ENCODE measurements at regions not wholly inside any gene's neighbourhood (a gene's known extent, or its start where the extent isn't known, plus 50 kb on each side); places are given as distances from the start of the nearest gene placed in this dataset.
"Not testable (repeated sequence)": the region's sequence is repeated elsewhere in the genome, so short reads cannot be mapped to it uniquely, and the experiment has no call there.

GRCh38 chr4:75179510-75179909, 246.6 kb downstream of the PARM1 start:
- Histone ChIP-seq H3K9me3 (no peaks in the 10 kb centered on the region), H3K4me3 (replicated peaks in 1 of 3) (no peak overlapping the region), H3K27ac (no peak overlapping the region), H3K27me3 (no peaks in the 10 kb centered on the region), H3K36me3 (no peaks in the 10 kb centered on the region), H3K4me1 (no peaks in the 10 kb centered on the region)
- DNase-seq = no peak
- TF ChIP-seq POLR2A (IDR thresholded peaks at IDR 0.05) (no peak), CTCF (IDR thresholded peaks at IDR 0.05) (no peak)
- intact Hi-C loops (cut with DNase I) = no loop called here

DNA sequence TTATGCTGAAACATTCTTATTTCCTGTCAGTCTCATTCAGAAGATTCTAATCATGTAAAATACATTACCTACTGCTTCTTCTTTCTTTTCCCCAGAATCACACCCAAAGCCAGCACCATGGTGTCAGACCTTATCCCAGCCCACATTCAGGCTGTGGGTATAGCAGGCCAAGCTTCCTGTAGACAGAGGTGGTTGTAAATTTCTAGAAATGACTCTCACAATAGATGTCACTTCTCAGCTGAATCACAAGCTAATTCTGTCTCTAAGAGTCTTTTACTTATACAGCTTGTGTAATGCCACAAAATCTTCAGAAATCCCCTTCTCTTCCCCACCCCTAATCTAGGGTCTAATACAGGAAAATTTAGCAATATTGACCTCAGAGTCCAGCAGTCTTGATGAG, 239.6 kb downstream of the PARM1 start:
- Histone ChIP-seq H3K4me1 (no peaks in the 10 kb centered on the region), H3K4me3 (replicated peaks in 1 of 3) (no peak overlapping the region)

DNA sequence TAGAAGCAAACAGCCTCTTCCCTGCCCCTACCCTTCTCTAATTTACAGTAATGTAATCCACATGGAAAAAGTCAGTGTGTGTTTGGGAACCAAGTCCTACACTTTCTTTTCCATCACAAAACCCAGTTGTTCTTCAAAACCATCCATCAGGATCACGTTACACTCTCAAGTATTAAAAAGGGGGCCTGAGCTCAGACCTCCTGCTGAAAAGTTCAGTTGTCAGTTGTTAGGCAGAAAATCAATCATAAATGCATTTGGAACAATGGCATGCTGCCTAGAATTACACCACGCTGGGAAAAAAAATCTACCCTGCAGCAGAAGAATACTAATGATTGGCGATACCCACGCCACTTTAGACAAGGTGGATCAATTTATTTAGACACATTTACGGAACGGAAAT, 236.5 kb downstream of the PARM1 start:
- Histone ChIP-seq H3K4me1 (no peaks in the 10 kb centered on the region), H3K36me3 (no peaks in the 10 kb centered on the region), H3K27me3 (no peaks in the 10 kb centered on the region), H3K9me3 (no peaks in the 10 kb centered on the region), H3K4me3 (replicated peaks in 1 of 3) (no peak overlapping the region), H3K27ac (no peak overlapping the region)
- intact Hi-C loops (cut with DNase I) = no loop called here
- DNase-seq = no peak
- TF ChIP-seq CTCF (IDR thresholded peaks at IDR 0.05) = no peak
- TF ChIP-seq POLR2A (IDR thresholded peaks at IDR 0.05) = no peak
- WGBS, 2 donors = 75 to 80% methylated on average over 6 of the region's 6 CpGs

More for the DNA sequence above, 239.6 kb downstream of the PARM1 start:
- H3K9me3 ChIP-seq = no peaks in the 10 kb centered on the region
- TF ChIP-seq CTCF (IDR thresholded peaks at IDR 0.05) (no peak), POLR2A (IDR thresholded peaks at IDR 0.05) (no peak)
- H3K27ac ChIP-seq = no peak overlapping the region
- intact Hi-C loops (cut with DNase I) = no loop called here
- no peaks in the 10 kb centered on the region for H3K27me3 ChIP-seq
- no peaks in the 10 kb centered on the region for H3K36me3 ChIP-seq
- DNase-seq = no peak

DNA sequence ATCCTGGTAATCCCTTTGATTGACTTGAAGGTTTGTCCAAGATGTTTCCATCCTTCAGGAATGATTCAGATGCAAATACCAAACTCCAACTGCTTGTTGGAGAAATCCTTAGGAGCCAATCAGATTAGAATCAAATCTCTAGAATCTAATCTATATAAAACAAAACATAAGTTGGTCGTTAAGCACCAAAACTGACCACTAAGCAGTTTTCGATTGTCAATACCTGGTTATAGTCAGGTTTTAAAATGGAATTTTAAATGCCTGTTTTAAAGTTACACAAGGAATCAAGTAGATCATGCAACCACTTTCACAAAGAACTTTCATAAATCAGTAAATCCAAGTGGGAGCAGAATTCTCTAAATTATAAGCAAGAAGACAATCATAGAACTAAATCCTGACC, 236.1 kb downstream of the PARM1 start:
- H3K27ac ChIP-seq = no peak overlapping the region
- 67 to 83% methylated on average over 2 of the region's 2 CpGs for WGBS, 2 donors
- DNase-seq = no peak
- no peaks in the 10 kb centered on the region for H3K4me1 ChIP-seq
- no peak for TF ChIP-seq POLR2A (IDR thresholded peaks at IDR 0.05)
- TF ChIP-seq CTCF (IDR thresholded peaks at IDR 0.05) = no peak
- no peak overlapping the region for H3K4me3 ChIP-seq (replicated peaks in 1 of 3)
- intact Hi-C loops (cut with DNase I) = no loop called here
- H3K36me3 ChIP-seq = no peaks in the 10 kb centered on the region
- no peaks in the 10 kb centered on the region for H3K9me3 ChIP-seq
- H3K27me3 ChIP-seq = no peaks in the 10 kb centered on the region

- Histone ChIP-seq H3K27ac (no peak overlapping the region), H3K9me3 (no peaks in the 10 kb centered on the region), H3K27me3 (no peaks in the 10 kb centered on the region), H3K4me1 (no peaks in the 10 kb centered on the region), H3K4me3 (replicated peaks in 1 of 3) (no peak overlapping the region), H3K36me3 (no peaks in the 10 kb centered on the region)
- TF ChIP-seq POLR2A (IDR thresholded peaks at IDR 0.05) (no peak), CTCF (IDR thresholded peaks at IDR 0.05) (no peak)
- intact Hi-C loops (cut with DNase I) = no loop called here
- no peak for DNase-seq
These were observed 235.6 kb downstream of the PARM1 start for GRCh38 chr4:75168548-75168947.

- H3K9me3 ChIP-seq; H3K27ac ChIP-seq; H3K36me3 ChIP-seq; DNase-seq; H3K4me1 ChIP-seq; H3K4me3 ChIP-seq (replicated peaks in 1 of 3); H3K27me3 ChIP-seq; intact Hi-C loops (cut with DNase I): not testable (repeated sequence)
- WGBS, 2 donors = 50 to 86% methylated on average over 2 of the region's 2 CpGs
These were observed 232.2 kb downstream of the PARM1 start for GRCh38 chr4:75165100-75165499.
